HG03432 (cell line): ENCODE measurements at regions not wholly inside any gene's neighbourhood (a gene's known extent, or its start where the extent isn't known, plus 50 kb on each side); places are given as distances from the start of the nearest gene placed in this dataset.
"Not testable (repeated sequence)": the region's sequence is repeated elsewhere in the genome, so short reads cannot be mapped to it uniquely, and the experiment has no call there.

ENCODE experiments used
- ATAC-seq: cut with Tn5 transposase; IDR thresholded peaks from one replicate; pipeline ENCODE4 v1.9.1; 2021; ENCODE audit warnings: mild to moderate bottlenecking, moderate library complexity; ENCODE audit not compliant: unreplicated experiment

DNA sequence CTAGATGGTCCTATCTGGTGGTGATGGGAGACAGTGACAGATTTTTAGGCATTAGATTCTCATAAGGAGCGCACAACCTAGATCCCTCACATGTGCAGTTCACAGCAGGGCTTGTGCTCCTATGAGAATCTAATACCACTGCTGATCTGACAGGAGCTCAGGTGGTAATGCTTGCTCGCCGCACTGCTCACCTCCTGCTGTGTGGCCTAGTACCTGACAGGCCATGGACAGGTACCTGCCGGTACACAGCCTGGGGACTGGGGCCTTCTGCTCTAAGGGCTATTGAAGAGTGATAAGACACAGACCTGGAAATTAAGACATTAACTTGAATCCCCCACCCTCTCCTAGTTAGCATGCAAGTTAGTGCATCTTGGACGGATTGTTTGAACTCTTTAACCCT lies 64.4 kb downstream of the KLRB1 start:
- ATAC-seq, result not testable (repeated sequence)

DNA sequence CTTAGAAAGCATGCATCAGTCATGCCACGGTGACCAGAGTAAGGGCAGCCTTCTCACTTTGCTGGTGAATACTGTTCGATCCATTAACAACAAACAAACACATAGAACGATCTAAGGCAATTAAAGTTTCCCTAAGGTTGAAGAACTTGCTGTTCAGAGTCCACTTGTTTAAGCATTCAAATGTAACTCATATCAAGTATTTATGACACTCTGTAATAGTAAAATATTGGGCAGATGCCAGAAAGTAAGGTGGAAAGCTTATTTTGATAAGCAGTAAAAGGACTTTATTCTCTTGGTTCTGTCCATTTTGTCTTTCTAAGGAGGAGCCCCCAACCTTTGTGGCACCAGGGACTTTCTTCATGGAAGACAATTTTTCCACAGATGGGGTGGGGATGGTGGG lies 64.9 kb downstream of the KLRB1 start:
- not testable (repeated sequence) for ATAC-seq

- not testable (repeated sequence) for ATAC-seq
Measured at GRCh38 chr12:9515925-9516324, 91.8 kb downstream of the KLRB1 start.

DNA sequence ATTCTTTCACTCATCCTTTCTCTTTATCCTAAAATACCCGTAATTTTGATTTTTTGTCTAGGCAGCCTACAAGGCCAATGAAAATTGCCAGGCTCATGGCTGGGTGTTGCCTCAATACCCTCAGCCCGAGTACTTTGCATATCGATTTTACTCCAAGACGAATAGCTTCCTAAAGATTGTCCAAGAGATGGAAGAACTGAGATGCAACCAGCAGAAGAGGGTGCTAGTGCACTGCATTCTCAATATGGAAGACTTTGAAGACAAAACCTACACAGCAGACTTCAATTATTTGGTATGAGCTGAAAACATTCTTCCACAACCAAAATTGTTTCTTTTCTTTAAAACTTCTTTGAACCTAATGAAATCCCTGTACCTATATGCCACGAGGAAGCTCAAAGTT lies 95.0 kb downstream of the KLRB1 start:
- ATAC-seq, result not testable (repeated sequence)

DNA sequence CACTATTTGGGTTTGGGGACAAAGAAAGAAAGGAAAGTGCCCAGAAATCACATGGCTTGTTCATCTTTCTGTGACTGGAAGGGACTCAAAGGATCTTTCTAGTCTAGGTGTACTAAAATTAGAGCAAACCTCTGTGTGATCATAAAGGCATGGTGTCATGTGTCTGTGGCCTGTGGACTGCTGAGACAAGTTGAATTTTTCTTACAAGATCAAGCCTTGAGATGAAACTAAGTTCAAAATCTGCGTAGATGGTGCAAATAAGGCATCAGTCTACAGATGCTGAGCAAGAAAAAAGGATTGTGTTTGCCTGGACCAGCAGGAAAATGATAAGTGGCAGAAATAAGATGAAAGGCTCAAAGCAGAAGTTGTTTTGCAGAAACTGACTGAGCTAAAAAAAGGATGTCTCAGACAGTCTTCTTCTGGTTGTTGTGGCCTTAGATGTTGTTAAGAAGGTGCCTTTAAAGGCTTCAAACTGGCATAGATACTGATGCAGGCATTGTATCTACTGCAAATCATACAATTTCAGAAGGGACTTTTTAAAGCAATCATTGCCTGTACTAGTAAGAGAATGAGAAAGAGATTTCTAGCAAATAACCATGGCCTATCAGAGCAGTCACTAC lies 97.2 kb downstream of the KLRB1 start:
- not testable (repeated sequence) for ATAC-seq

DNA sequence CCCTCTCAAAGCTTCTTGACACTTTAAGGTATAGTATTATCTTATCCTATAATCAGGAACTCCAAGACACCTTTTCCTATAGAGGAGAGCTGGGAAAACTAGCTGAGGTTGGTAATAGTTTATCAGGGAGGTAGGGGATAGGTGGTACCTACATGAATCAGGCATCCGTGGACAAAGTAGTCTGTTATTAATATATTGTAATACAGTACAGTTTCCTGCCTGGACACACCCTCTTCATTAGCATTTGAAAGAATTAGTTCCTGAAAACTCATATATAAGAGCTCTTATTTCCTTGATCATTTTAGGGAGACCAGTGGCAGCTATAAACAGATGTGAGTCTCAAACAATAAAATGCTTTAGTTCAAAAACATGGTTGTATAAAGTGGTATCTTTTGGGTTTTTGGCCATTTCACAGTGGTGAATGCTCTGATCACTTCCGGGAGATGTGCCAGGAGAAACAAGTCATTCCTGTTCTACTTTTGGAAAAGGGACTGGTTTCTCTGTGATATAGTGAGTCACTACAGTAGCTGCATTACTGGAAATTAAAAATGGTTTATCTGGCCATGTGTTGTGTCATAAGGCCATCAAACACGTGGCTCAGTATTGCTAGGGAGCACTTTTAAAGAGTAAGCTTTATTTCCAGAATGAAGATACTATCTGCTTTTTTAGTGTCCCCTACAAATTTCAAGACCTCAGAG lies 98.1 kb downstream of the KLRB1 start:
- ATAC-seq, result no peak

DNA sequence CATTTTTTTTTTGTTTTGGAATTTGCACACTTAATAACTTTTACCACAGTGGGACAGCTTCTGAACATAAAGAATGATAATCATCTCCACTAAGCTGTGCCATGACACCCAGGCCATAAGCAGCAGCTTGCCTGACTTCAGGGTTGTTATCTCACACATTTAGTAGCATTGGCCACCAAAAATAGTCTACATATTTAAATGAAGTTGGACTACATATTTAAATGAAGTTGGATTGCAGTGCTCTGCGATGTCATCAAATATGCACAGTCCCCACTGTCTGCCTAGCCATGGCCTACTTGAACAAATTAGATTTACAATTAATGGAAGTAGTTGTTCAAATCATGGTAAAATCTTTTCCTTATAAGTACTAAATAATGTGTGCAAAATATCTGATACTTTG lies 101.0 kb downstream of the KLRB1 start:
- no peak for ATAC-seq

- ATAC-seq, result not testable (repeated sequence)
Measured at GRCh38 chr12:9503384-9503783, 104.3 kb downstream of the KLRB1 start.

GRCh38 chr12:9502845-9503244 lies 104.9 kb downstream of the KLRB1 start:
- not testable (repeated sequence) for ATAC-seq

GRCh38 chr12:9493325-9493724 lies 114.4 kb downstream of the KLRB1 start:
- ATAC-seq, result not testable (repeated sequence)

DNA sequence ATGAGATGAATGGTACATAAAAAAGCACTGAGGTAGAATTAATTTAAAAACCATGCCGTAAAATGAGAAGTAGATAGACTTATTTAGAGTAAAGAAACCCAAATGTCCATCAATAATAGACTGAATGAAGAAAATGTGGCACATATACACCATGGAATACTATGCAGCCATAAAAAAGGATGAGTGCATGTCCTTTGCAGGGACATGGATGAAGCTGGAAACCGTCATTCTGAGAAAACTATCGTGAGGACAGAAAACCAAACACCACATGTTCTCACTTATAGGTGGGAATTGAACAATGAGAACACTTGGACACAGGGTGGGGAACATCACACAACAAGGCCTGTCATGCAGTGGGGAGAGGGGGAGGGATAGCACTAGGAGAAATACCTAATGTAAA lies 126.4 kb downstream of the KLRB1 start:
- not testable (repeated sequence) for ATAC-seq

DNA sequence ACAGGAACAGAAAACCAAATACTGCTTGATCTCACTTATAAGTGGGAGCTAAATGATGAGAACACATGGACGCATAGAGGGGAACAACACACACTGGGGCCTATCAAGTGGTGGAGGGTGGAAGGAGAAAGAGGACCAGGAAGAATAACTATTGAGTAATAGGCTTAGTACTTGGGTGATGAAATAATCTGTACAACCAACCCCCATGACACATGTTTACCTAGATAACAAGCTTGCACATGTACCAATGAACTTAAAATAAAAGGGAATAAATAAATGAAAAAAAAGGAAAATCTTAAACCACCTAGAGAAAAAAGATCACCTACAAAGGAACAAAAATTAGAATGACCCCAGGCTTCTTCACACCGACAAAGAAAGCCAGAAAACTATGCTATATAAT lies 133.5 kb downstream of the KLRB1 start:
- ATAC-seq, result not testable (repeated sequence)

DNA sequence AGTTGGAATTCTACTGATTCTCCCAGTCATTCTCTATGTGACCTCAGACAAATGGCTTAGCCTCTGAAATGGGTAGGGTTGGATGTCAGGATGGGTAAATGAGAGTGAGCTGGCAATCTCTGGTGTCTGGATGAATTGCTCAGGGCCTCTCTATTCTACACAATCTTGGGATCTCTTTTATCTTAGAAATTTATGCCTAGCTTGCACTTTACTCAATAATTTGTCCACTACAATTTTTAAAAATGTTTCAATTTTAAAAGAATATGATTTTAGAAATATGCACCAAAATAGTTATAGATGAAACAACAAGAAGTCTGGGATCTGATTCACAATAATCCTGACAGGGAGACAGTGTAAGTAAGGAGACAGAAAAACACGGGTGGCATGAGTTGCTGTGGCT lies 134.1 kb downstream of the KLRB1 start:
- not testable (repeated sequence) for ATAC-seq

- ATAC-seq, result not testable (repeated sequence)
Measured at GRCh38 chr12:9471501-9471900, 136.2 kb downstream of the KLRB1 start.

GRCh38 chr12:9470367-9470766 lies 137.3 kb downstream of the KLRB1 start:
- ATAC-seq, result not testable (repeated sequence)

DNA sequence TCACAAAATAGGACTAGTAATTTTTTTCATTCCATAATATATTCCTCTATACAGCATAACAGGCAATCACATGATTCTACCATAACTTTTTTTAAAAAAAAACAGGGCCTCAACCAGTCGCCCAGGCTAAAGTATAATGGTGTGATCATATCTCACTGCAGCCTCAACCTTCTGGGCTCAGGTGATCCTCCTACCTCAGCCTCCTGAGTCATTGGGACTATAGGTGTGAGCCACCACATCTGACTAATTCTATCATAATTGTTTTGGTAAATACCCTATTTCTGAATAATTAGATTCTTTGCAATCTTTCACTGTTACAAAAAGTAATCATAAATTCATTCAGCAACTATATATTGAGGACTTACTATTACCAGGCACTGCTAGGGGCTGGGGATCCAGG lies 137.8 kb downstream of the KLRB1 start:
- ATAC-seq, result not testable (repeated sequence)

DNA sequence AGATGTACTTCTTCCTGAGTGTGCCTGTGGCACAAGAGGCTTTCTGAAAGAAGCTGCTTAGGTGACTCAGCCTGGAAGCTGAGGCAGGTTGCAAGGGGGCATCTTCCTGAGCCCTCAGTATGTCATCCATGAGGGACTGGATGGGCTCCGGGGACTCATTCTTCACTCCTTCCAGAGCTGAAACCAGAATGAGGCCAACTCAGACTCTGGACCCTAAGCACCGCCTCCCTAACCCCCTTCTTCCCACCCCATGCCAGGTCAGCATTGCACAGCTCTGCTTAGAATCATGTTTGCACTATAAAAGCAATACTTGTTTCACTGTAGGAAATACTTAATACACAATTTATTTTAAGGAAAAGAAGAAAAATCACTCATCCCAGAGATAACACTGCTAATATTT lies 138.3 kb downstream of the KLRB1 start:
- not testable (repeated sequence) for ATAC-seq

DNA sequence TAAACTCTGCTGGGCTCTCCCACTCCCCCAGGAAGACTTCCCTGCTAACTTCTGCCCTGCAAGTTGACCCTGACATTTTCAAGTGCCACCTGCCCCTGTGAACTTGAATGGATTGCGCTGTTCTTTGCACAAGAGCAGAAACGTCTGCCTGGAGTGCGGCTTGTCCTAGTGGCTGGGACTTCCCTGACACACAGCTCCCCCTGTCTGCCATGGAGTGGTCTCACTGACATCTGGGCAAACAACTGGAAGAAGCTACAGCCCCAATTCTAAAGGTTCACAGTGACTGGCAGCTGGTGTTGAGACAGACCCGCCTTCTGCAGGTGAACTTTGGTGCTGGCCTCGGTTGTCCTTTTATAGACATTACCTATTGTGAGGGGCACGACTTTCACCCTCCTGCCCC lies 138.7 kb downstream of the KLRB1 start:
- ATAC-seq, result not testable (repeated sequence)

DNA sequence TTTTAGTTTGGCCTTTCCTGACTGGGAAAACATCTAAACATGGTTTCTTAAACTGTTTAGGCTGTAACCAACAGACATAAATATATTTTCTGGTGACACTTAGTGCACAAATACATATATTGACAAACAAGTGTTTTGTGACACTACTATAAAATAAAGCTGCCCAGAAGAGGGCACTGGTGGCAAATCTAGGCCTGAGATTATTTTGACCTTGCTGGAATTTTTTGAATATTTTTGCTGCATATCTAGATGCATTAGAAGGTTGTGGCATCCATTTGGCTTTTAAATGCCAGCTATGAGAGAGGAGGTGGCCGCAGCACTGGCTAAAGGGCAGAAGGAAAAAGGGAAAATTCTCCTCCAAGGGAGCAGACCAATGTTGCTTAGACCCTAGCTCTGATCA lies 139.6 kb downstream of the KLRB1 start:
- ATAC-seq, result not testable (repeated sequence)

GRCh38 chr12:9464408-9464807 lies 143.3 kb downstream of the KLRB1 start:
- ATAC-seq, result no peak

GRCh38 chr12:9455516-9455915 lies 152.2 kb downstream of the KLRB1 start:
- ATAC-seq, result not testable (repeated sequence)

- ATAC-seq, result not testable (repeated sequence)
Measured at GRCh38 chr12:9454021-9454420, 153.7 kb downstream of the KLRB1 start.
